ENCODE measurements at regions not wholly inside any gene's neighbourhood (a gene's known extent, or its start where the extent isn't known, plus 50 kb on each side); places are given as distances from the start of the nearest gene placed in this dataset.
"Not testable (repeated sequence)": the region's sequence is repeated elsewhere in the genome, so short reads cannot be mapped to it uniquely, and the experiment has no call there.

- DNase-seq (ENCODE audit: low spot score): no peak
These were observed 1166.1 kb downstream of the TYW1 start for GRCh38 chr7:68162712-68163111.

- DNase-seq (ENCODE audit: low spot score): no peak
These were observed 1169.9 kb downstream of the TYW1 start for GRCh38 chr7:68166525-68166924.

DNA sequence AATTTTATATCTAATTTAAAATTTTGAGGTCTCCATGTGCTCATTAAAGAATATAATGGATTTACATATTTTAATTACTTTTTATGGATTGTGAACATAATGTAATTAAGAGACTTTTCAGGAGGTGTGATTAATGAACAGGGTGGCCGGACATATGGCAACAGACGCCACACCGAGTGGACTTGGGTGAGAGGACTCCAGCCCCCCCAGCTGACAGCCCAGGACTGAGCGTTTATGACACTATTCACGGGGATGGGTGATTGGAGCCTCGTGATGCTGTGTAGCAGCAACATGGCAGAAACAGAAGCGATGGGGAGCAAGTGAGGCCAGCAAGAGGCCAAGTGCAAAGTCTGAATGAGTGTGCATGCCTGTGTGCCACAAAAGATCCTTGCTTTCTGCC lies 1176.9 kb downstream of the TYW1 start:
- no peak for DNase-seq (ENCODE audit: low spot score)

DNA sequence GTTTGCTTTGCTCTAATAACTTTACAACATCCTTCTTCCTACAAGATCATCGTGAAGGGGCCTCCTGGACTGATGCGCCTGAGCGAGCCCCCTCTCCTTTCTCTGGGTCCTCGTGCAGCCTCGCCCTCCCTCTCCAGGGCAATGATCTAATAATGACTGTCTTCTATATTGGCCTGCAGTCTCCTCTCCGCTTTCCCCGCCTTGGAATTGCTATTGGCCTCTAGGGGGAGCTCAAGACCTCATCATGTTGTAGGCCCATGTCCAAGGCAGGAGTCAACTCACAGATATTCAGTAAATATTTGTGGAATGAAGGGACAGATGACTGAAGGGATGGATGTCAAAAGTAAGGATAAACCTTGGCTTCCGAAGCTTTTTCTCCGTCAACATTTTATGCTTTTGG lies 1180.3 kb downstream of the TYW1 start:
- peak; percentile 94 for DNase-seq (ENCODE audit: low spot score)

DNA sequence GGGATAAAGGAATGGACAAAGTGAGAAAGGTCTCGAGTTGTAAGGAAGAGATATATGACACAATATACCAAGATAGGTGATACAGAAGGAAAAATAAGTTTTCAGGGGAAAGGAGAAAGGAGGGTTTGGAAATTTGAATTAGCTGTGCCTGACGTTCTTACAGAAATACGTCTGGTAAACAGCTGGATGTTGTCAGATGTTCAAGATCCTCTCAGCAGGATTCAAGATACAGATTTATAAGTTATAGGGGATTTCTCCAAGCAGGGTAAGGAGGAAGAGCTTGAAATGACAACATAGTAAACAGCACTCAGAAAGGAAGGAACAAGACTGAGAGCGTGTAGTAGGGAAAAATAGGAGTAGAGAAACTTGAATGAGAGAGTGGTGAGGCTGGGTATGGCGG lies 1184.1 kb downstream of the TYW1 start:
- DNase-seq (ENCODE audit: low spot score): no peak

- DNase-seq (ENCODE audit: low spot score): no peak
These were observed 1186.5 kb downstream of the TYW1 start for GRCh38 chr7:68183176-68183575.

DNA sequence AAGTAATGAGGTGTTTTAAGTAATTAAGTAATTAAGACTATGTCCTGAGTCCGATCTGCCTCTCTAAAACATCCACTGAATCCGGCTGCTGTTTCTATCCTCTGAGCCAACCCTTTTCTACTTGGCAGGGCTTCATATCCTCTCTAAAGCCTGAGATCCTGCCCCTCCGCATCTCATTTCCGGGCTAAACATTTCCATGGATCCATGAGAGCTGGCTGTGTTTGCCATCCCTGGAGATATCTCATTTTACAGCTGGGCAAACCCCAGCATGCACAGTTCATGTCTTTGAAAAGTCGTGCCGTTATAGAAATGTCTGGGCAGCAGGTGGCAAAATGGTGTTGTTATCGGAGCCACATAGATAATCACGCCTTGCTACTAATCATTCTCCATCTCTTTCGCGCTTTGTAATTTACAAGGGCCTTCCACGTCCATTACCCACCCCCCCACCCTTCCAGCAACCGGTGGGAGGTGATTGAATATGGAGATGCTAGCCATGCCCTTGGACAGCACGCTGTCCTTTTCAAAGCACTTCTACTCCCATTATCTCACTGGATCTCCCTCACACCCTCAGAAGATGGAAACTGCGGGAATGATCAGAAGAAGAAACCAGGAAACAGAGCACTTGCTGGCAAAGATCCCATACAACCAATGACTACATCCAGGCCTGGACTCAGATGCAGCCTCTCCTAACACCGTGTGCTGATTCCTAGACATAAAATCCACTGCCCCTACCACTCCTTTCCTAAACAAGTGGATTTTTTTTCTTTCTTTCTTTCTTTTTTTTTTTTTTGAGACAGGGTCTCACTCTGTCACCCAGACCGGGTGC lies 1189.2 kb downstream of the TYW1 start:
- DNase-seq (ENCODE audit: low spot score): no peak

GRCh38 chr7:68187532-68187931 lies 1190.9 kb downstream of the TYW1 start:
- DNase-seq (ENCODE audit: low spot score): no peak

- no peak for DNase-seq (ENCODE audit: low spot score)
These were observed 1196.3 kb downstream of the TYW1 start for GRCh38 chr7:68192941-68193340.

- not testable (repeated sequence) for DNase-seq (ENCODE audit: low spot score)
These were observed 1199.0 kb downstream of the TYW1 start for GRCh38 chr7:68195642-68196041.

- DNase-seq (ENCODE audit: low spot score): peak; percentile 97
These were observed 1203.5 kb downstream of the TYW1 start for GRCh38 chr7:68200051-68200670.

GRCh38 chr7:68203251-68203650 lies 1206.6 kb downstream of the TYW1 start:
- no peak for DNase-seq (ENCODE audit: low spot score)

- no peak for DNase-seq (ENCODE audit: low spot score)
These were observed 1209.2 kb downstream of the TYW1 start for GRCh38 chr7:68205826-68206225.

DNA sequence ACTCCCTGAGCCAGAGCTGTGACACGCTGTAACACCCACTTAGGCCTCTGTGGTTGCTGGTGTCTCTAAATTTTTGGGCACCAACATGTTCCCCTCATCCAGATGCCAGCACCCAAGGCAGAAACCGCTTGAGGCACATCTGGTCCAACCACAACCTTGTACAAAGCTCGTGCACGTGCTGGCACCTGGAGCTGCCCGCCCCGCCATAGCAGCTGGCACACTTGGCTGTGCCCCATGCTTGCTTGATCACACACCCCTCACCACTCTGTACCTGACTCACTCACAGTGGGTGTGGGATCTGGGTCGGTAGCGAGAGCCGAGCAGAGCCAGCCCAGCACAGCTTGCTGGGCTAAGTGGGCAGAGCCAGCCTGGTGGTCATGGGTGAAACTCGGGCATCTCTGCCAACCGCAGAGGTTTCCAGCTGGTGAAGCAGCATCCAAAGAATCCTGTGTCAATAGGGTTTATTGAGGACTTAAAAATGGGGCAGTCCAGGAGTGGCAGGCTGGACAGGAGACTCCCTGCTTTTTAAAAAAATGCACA lies 1210.4 kb downstream of the TYW1 start:
- DNase-seq (ENCODE audit: low spot score): no peak

GRCh38 chr7:68207676-68208075 lies 1211.0 kb downstream of the TYW1 start:
- DNase-seq (ENCODE audit: low spot score): no peak

DNA sequence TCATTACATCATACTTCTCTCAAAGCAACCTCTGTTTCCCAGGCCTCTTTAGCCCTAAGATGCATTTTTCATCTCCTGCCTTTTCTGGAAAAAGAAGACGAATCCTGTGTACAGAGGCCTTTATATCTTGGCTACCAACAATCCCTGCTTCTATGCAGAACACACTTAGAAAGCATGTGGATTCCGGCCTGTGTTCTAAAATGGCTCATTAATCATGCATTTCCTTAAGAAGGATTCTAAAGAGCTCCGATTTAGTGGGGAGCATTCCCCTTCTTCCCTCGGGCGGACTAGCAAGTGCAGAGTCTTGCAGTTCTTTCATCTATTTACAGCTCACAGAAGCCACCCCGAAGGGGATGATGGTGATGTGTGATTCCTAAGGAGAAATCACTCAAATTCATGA lies 1212.9 kb downstream of the TYW1 start:
- no peak for DNase-seq (ENCODE audit: low spot score)

- DNase-seq (ENCODE audit: low spot score): no peak
These were observed 1217.2 kb downstream of the TYW1 start for GRCh38 chr7:68213838-68214237.

GRCh38 chr7:68216051-68216450 lies 1219.4 kb downstream of the TYW1 start:
- peak; percentile 82 for DNase-seq (ENCODE audit: low spot score)

GRCh38 chr7:68217426-68217825 lies 1220.8 kb downstream of the TYW1 start:
- no peak for DNase-seq (ENCODE audit: low spot score)

DNA sequence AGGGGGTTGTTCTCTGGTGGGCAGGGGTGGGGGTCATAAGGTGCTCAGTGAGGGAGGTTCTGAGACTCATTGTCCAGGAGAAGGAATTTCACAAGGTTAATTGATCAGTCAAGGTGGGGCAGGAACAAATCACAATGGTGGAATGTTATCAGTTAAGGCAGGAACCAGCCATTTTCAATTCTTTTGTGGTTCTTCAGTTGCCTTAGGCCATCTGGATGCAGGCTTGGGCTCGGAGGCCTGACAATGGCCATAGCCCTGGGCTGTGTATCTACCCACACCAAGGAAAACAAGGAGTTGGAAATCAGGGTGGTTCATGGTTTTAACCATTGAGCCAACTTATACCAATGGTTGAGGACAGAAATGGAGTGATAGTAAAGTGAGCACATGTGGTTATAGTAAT lies 1221.8 kb downstream of the TYW1 start:
- DNase-seq (ENCODE audit: low spot score): no peak

DNA sequence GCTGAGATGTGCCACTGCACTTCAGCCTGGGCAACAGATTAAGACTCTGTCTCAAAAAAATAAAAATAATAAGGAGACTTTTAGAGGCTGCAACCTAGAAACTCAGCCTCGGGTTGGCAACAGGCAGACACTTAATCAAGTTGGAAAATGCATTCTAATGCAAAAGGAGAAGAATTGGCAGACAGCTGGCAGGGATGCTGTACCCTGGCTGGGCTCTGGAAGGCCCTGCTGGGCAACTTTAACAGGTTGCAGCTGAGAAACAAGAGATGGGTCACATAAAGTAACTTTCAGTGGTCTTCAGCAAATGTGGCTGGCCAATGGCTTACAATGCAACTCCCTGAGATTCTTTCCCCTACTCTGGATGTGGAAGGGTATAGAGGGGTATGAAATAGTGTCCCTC lies 1225.7 kb downstream of the TYW1 start:
- DNase-seq (ENCODE audit: low spot score): no peak

DNA sequence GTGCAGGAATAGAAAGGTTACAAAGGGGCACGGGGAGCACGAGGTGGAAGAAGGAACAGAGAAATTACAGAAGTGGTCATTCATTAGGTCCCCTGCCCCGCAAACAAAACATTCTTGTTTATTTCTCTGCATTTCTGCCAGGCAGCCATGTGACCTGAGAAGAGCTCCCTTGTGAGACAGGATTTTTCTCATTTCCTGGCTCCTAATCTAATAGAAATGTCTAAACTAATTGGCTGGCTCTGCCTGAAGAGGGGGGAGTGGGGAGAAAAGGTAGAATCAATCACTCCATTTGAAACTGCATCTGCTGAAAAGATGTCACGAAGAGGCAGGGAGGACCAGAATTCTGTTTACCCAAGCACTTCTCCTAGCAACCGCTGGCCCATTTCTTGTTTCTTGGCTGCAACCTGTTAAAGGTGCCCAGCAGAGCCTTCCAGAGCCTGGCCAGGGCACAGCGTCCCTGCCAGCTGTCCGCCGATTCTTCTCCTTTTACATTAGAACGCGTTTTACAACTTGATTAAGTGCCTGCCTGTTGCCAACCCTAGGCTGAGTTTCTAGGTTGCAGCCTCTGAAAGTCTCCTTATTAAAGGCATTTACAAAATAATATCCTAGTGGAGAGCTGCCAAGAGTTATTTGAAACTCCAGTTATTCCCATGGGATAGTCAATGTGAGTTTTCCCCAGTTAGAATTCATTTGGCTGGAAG lies 1227.6 kb downstream of the TYW1 start:
- DNase-seq (ENCODE audit: low spot score): no peak

- DNase-seq (ENCODE audit: low spot score): not testable (repeated sequence)
These were observed 1234.4 kb downstream of the TYW1 start for GRCh38 chr7:68231011-68231410.

Measured in A172 (cell line).